GM18868 (cell line): ENCODE measurements at regions not wholly inside any gene's neighbourhood (a gene's known extent, or its start where the extent isn't known, plus 50 kb on each side); places are given as distances from the start of the nearest gene placed in this dataset.

Experiments
- ATAC-seq: cut with Tn5 transposase; IDR thresholded peaks from one replicate; pipeline ENCODE4 v1.9.1; 2021; ENCODE audit warnings: mild to moderate bottlenecking, moderate library complexity; ENCODE audit not compliant: unreplicated experiment

DNA sequence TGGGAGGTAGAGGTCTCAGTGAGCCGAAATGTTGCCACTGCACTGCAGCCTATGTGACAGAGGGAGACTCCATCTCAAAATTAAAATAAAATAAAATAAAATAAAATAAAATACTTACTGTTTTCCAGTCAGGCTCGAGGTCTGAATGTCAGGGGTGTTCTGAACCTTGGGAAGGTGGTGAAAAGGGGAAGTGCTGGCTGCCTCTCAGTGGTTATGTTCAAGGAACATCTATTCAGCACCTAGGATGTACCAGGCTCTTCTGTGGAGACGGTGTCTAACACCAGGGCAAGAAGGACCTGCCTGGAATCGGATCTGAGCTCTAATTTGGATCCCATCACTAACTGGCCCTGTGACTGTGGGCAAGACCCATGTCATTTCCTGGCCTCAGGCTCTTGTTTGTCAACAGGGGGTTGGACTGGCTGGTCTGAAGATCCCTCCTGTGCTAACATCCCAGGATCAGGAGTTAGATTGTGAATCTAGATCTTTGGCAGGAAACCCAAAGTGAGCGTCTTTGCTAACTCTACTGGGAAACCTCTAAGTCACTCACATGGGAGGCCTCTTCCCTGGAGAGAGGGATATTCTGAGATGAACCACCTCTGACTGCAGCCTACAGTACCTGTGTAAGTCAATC, 63.4 kb upstream of the SIRPG start:
- ATAC-seq = no peak

DNA sequence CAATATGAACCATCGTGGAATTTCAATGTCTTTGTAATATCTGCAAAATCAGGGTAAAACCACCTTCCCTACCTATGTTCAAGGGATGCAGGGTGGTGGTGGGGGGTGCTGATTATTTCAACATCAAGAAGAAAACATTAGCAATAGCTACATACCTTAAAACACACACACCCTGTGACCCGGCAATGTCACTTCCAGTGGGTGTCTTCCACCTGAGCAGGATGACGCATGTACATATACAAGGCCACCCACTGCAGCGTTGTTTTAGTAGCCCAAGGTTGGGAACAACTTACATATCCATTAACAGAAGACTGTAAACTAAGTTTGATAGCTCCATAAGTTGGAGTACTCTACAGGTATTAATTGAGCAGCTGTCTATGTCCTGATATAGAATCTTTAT, 62.6 kb upstream of the SIRPG start:
- ATAC-seq = no peak

DNA sequence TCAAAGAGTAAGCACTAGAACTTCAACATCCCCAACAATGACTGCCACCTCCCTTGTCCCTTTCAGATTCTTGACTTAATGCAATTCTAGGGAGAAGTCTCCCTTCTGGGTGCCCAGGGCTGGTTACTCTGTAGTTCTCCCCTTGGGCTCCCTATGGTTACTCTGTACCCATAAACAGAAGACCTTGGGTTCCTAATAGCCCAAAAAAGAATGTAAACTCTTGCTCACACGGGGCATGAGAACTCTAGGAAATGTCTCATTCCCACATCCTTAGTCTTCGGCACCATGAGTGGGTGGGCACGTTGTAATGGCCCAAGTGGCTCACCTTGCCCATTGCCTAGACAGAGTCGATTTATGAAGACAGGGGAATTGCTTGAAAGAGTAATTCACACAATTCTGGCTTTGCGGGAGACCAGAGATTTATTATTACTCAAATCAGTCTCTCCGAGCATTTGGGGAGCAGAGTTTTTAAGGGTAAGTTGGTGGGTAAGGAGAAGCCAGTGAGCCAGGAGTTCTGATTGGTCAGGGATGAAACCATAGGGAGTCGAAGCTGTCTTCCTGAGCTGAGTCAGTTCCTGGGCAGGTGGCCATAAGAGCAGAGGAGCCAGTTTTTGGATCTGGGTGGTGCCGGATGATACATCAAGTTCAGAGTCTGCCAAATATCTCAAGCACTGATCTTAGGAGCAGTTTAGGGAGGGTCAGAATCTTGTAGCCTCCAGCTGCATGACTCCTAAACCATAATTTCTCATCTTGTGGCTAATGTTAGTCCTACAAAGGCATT, 61.2 kb upstream of the SIRPG start:
- ATAC-seq = no peak

DNA sequence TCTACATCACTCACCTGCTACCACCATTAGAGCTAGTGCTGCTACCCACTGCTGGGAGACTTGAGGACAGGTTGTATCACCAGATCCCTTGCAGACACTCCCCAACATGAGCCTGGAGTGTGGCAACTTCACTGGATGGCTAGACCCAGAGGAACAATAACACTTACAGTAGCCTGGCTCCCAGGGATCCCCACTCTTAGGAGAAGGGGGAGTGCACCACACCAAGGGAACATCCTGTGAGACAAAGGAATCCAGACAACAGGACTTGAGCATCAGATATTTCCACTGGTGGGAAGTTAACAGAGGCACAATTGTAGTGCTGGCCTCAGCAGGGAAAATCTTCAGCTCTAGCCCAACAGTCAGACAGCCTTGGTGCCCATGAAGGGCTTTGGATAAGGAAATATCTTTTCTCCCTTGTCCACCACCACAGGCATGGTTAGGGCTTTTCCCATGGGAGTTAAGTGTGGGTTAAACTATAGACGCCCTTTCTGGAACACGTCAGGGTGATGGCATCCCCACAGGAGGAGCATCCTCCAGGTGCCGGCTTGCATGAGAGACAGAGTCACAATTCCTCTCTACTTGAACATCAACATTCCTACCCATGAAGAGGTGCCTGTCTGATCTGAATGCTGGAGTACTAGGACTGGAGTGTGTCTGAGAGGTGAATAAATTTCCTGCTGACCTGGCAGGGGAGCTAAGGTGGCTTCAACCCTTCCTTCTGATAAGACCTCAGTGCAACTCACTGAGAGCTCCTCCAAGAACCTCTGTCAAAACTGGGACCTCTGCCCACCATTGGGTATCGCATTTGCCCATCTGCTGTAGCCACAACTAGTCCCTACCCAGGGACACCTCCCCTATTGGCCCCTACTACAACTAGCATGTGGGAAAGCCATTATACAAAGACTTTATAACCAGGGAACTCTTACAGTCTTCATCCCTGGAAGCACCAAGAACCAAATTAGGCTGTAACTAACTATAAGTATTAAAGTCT, 55.4 kb upstream of the SIRPG start:
- no peak for ATAC-seq

DNA sequence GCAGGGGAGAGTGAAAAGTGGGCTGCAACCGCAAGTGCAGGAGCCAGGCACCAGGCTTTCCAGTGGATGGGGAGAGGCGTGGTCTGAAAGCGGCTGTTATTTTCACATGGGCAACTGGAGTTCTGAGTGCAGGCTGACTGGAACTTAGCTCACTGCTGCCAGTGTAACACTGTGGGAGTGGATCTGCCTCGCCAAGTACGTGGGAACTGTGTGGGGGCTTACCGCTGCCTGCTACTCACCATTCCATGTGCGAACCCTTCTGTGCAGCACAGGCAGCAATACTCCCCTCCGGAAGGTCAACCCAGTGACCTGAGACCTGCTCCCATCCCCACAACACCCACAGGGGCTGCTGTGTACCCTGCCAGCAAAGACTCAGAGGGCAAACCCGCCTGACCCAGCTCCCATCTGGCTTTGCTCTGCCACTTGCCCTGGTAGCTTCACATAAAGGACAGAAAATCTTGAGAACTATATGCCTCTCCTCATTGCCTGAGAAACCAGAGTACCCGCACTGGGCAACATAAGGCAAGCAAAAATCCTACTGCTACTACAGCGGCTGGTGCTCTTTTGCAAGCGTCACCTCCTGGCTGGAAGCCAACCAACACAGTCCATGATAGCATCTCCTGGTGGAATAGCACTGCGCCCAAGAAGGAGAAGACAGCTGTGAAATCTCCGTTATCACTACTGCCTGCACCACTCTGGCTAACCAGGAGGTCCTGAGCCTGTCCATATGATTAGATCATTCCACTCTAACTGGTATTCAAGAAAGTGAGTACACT, 54.4 kb upstream of the SIRPG start:
- no peak for ATAC-seq

DNA sequence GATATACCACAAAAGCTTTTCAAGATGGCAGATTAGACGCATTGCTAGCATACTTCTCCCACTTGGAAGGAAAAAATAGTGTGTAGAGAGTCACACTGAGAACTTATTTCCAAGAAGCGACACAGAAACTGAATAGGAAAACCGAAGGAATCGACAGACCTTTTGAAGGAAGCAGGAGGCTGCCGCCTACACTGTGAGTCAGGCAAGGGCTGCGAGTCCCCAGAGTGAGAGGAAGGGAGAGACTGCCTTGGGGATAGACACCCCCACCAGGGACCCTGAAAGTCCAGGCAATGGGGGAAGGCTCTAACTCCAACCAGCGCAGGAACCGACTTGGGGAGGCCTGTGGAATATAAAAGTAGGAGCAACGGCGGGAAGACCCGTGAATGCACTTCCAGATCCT, 53.7 kb upstream of the SIRPG start:
- no peak for ATAC-seq

DNA sequence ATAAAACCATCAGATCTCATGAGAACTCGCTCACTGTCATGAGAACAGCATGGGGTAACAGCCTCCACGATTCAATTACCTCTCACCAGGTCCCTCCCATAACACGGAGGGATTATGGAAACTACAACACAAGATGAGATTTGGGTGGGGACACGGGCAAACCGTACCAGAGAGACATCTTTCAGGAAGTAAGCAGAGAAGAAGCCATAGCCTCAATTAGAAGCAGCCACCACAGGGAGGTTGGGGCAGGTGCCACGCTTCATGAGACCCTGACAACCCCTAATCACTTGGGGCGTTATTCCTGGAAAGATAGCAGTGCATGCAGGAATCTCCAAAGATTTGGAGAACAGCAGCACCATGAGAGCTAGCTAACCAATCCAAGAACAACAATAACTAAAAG, 52.9 kb upstream of the SIRPG start:
- ATAC-seq = no peak

DNA sequence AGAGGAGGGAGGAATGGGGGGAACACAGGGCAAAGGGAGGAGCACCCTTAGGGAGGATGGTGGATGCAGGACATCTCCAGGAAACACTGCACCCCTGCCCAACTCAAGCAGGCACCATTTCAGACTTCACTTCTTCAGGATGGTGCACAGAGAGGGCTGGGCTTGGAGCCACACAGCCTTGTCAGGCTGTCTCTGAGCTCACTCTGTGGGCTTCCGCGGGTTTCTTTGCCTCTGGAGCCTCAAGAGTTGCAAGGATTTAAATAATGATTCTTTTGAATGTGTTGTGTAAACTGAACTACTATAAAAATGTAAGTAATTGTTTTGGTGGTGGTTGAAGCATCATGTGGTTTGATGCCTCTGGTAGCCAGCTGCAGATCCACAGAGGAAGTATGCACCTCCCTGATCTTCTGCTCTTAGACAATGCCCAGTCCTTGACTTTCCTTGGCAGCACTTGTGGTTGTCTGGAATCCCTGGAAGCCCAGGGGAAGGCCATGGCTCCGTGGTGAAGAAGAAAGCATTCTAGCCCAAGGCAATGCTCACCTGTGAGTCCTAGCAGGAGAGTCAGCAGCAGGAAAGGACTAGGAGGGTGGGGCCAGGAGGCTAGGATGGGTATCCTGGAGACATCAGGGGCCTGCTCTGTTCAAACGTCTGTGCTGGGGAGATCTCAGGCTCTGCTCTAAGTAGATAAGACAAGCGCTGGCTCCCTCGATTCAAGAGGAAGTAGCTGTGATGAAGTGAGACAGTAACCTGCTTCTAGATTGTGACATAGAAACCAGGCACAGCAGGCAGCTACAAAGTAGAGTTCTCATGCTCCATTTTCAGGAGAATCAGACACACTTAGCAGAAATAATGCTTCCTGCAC, 50.2 kb upstream of the SIRPG start:
- no peak for ATAC-seq
